ENCODE measurements at regions not wholly inside any gene's neighbourhood (a gene's known extent, or its start where the extent isn't known, plus 50 kb on each side); places are given as distances from the start of the nearest gene placed in this dataset.

- peaks cover 0 to 4% (median 0%) of the 10 kb centered on the region in 3 donors for H3K9me3 ChIP-seq (ENCODE audit: control extremely low read depth in 1 of 3, control insufficient read depth in 2 of 3, insufficient read depth in 1 of 3, low read length in 2 of 3)
- no peak overlapping the region for H3K4me3 Mint-ChIP-seq
- peaks cover 7 to 8% of the 10 kb centered on the region in 2 donors for H3K4me1 ChIP-seq (ENCODE audit: control insufficient read depth in 2 of 2, insufficient read depth in 2 of 2, low read length in 2 of 2)
- H3K4me3 ChIP-seq (ENCODE audit: control extremely low read depth in 1 of 5, extremely low read depth in 1 of 5, insufficient read depth in 1 of 5, low read depth in 2 of 5, low read length in 4 of 5): no peak overlapping the region
- no peaks in the 10 kb centered on the region for H3K79me2 ChIP-seq (ENCODE audit: control insufficient read depth, insufficient read depth, low read length)
- H3K27me3 Mint-ChIP-seq: peaks cover 13% of the 10 kb centered on the region
- ATAC-seq (ENCODE audit: low read depth) (no peak), DNase-seq (no peak)
- H3K9ac ChIP-seq (ENCODE audit: low read length): no peak overlapping the region
- ChIA-PET POLR2A (no interaction called here), CTCF (no interaction called here)
- H3K36me3 ChIP-seq (replicated peaks in 1 of 2; ENCODE audit: control extremely low read depth in 1 of 2, control insufficient read depth in 1 of 2, extremely low read depth in 1 of 2, insufficient read depth in 2 of 2, low read length in 1 of 2): no peaks in the 10 kb centered on the region
- intact Hi-C loops (cut with micrococcal nuclease): no loop called here
- H4K20me1 ChIP-seq (ENCODE audit: control insufficient read depth, insufficient read depth, low read length, poor library complexity, severe bottlenecking): no peaks in the 10 kb centered on the region
- H3K27ac Mint-ChIP-seq: no peak overlapping the region
- no peak for TF ChIP-seq CTCF (IDR thresholded peaks at IDR 0.05)
- no peak for TF ChIP-seq EZH2 (IDR thresholded peaks at IDR 0.05; ENCODE audit: borderline replicate concordance, insufficient read depth, low read depth, low read length, poor library complexity, severe bottlenecking)
- no peaks in the 10 kb centered on the region for H3K9me3 Mint-ChIP-seq (ENCODE audit: insufficient read depth)
- H3K27me3 ChIP-seq (replicated peaks in 1 of 4; ENCODE audit: control extremely low read depth in 1 of 4, control insufficient read depth in 3 of 4, insufficient read depth in 4 of 4, low read length in 3 of 4): peaks cover 0 to 15% (median 2%) of the 10 kb centered on the region in 4 experiments
- H3K4me2 ChIP-seq (replicated peaks; ENCODE audit: low read depth, low read length, poor library complexity, severe bottlenecking): no peak overlapping the region
- H2AFZ ChIP-seq (ENCODE audit: insufficient read depth, low read depth, low read length, poor library complexity, severe bottlenecking): no peak overlapping the region
- no CpG with 5 or more reads among the region's 1 CpG for WGBS (ENCODE audit: insufficient coverage)
- H3K4me1 Mint-ChIP-seq: peaks cover 9% of the 10 kb centered on the region
- H3K27ac ChIP-seq (ENCODE audit: low read length in 2 of 2): no peak overlapping the region
Measured at GRCh38 chr15:47188758-47189507, 528.4 kb upstream of the SEMA6D start.

- Histone ChIP-seq H3K4me1 (ENCODE audit: control insufficient read depth in 2 of 2, insufficient read depth in 2 of 2, low read length in 2 of 2) (no peaks in the 10 kb centered on the region), H4K20me1 (ENCODE audit: control insufficient read depth, insufficient read depth, low read length, poor library complexity, severe bottlenecking) (no peaks in the 10 kb centered on the region), H3K79me2 (ENCODE audit: control insufficient read depth, insufficient read depth, low read length) (no peaks in the 10 kb centered on the region), H3K4me2 (replicated peaks; ENCODE audit: low read depth, low read length, poor library complexity, severe bottlenecking) (no peak overlapping the region), H3K4me3 (ENCODE audit: control extremely low read depth in 1 of 5, extremely low read depth in 1 of 5, insufficient read depth in 1 of 5, low read depth in 2 of 5, low read length in 4 of 5) (no peak overlapping the region), H3K9ac (ENCODE audit: low read length) (no peak overlapping the region), H2AFZ (ENCODE audit: insufficient read depth, low read depth, low read length, poor library complexity, severe bottlenecking) (no peak overlapping the region), H3K27ac (ENCODE audit: low read length in 2 of 2) (no peak overlapping the region), H3K36me3 (replicated peaks in 1 of 2; ENCODE audit: control extremely low read depth in 1 of 2, control insufficient read depth in 1 of 2, extremely low read depth in 1 of 2, insufficient read depth in 2 of 2, low read length in 1 of 2) (no peaks in the 10 kb centered on the region), H3K27me3 (replicated peaks in 1 of 4; ENCODE audit: control extremely low read depth in 1 of 4, control insufficient read depth in 3 of 4, insufficient read depth in 4 of 4, low read length in 3 of 4) (no peaks in the 10 kb centered on the region), H3K9me3 (ENCODE audit: control extremely low read depth in 1 of 3, control insufficient read depth in 2 of 3, insufficient read depth in 1 of 3, low read length in 2 of 3) (no peaks in the 10 kb centered on the region)
- DNase-seq: no peak
- intact Hi-C loops (cut with micrococcal nuclease): loop anchor here (5.0 kb wide), 1 partner anchor 793 kb away; no protein-coding TSS in a partner anchor
- Mint-ChIP-seq H3K4me3 (no peak overlapping the region), H3K27me3 (no peaks in the 10 kb centered on the region), H3K4me1 (no peaks in the 10 kb centered on the region), H3K9me3 (ENCODE audit: insufficient read depth) (no peaks in the 10 kb centered on the region), H3K27ac (no peak overlapping the region)
- CTCF ChIA-PET: interaction anchor here (1.5 to 4.6 kb wide), 2 partner anchors 1091 to 1158 kb away, joined by 3 to 38 read pairs; no protein-coding TSS in a partner anchor
- no peak for ATAC-seq (ENCODE audit: low read depth)
- WGBS (ENCODE audit: insufficient coverage): no CpG with 5 or more reads among the region's 2 CpGs
- TF ChIP-seq EZH2 (IDR thresholded peaks at IDR 0.05; ENCODE audit: borderline replicate concordance, insufficient read depth, low read depth, low read length, poor library complexity, severe bottlenecking): no peak
- peak; percentile 7 for TF ChIP-seq CTCF (IDR thresholded peaks at IDR 0.05)
- POLR2A ChIA-PET: no interaction called here
Measured at GRCh38 chr15:47194718-47195117, 522.6 kb upstream of the SEMA6D start.

Measured in B cell (primary cell).